Muscle layer of colon (tissue), 2 donors: ENCODE measurements at regions not wholly inside any gene's neighbourhood (a gene's known extent, or its start where the extent isn't known, plus 50 kb on each side); places are given as distances from the start of the nearest gene placed in this dataset.

Source experiments
- H3K27ac ChIP-seq: one replicate; pipeline ENCODE4 v1.7.0; 2013; ENCODE audit warnings: low read depth, mild to moderate bottlenecking, low read length, moderate library complexity
- H3K27me3 ChIP-seq, 2 donors: one replicate each; pipeline ENCODE4 v1.7.0; 2013; ENCODE audit warnings: low read length in 2 of 2, mild to moderate bottlenecking in 2 of 2; ENCODE audit not compliant: insufficient read depth in 2 of 2, control insufficient read depth in 1 of 2
- H3K36me3 ChIP-seq: one replicate; pipeline ENCODE4 v1.7.0; 2013; ENCODE audit warnings: mild to moderate bottlenecking, low read length; ENCODE audit not compliant: insufficient read depth
- H3K4me1 ChIP-seq: one replicate; pipeline ENCODE4 v1.7.0; 2013; ENCODE audit warnings: mild to moderate bottlenecking, low read length; ENCODE audit not compliant: insufficient read depth
- H3K4me3 ChIP-seq, 2 donors: one replicate each; pipeline ENCODE4 v1.7.0; 2013; ENCODE audit warnings: low read length in 2 of 2, low read depth in 1 of 2, mild to moderate bottlenecking in 1 of 2, moderate library complexity in 1 of 2
- H3K9ac ChIP-seq: one replicate; pipeline ENCODE4 v1.7.0; 2013; ENCODE audit warnings: low read length
- H3K9me3 ChIP-seq: one replicate; pipeline ENCODE4 v1.7.0; 2013; ENCODE audit warnings: mild to moderate bottlenecking, low read length
- donor health status: abdominal sarcoma.
- donor health status: Adenocarcinoma of cecum.

GRCh38 chr1:172732427-172732826 is 73.5 kb downstream of the FASLG start:
- H3K27ac ChIP-seq, result no peak overlapping the region
- H3K27me3 ChIP-seq, result no peaks in the 10 kb centered on the region
- H3K4me1 ChIP-seq, result no peaks in the 10 kb centered on the region
- H3K4me3 ChIP-seq, result no peak overlapping the region
- no peaks in the 10 kb centered on the region for H3K9me3 ChIP-seq
- no peak overlapping the region for H3K9ac ChIP-seq
- no peaks in the 10 kb centered on the region for H3K36me3 ChIP-seq

- H3K9ac ChIP-seq, result no peak overlapping the region
- no peaks in the 10 kb centered on the region for H3K36me3 ChIP-seq
- H3K9me3 ChIP-seq, result no peaks in the 10 kb centered on the region
- no peaks in the 10 kb centered on the region for H3K27me3 ChIP-seq
- no peak overlapping the region for H3K27ac ChIP-seq
- no peaks in the 10 kb centered on the region for H3K4me1 ChIP-seq
- H3K4me3 ChIP-seq, result no peak overlapping the region
These were observed 74.9 kb downstream of the FASLG start for GRCh38 chr1:172733815-172734214.

- Histone ChIP-seq H3K36me3 (no peaks in the 10 kb centered on the region), H3K4me3 (no peak overlapping the region), H3K27ac (no peak overlapping the region), H3K9ac (no peak overlapping the region), H3K9me3 (no peaks in the 10 kb centered on the region), H3K27me3 (no peaks in the 10 kb centered on the region), H3K4me1 (no peaks in the 10 kb centered on the region)
These were observed 79.5 kb downstream of the FASLG start for GRCh38 chr1:172738389-172738788.

- Histone ChIP-seq H3K36me3 (no peaks in the 10 kb centered on the region), H3K27ac (no peak overlapping the region), H3K27me3 (no peaks in the 10 kb centered on the region), H3K9ac (no peak overlapping the region), H3K9me3 (no peaks in the 10 kb centered on the region), H3K4me1 (peaks cover 4% of the 10 kb centered on the region), H3K4me3 (no peak overlapping the region)
These were observed 83.9 kb downstream of the FASLG start for GRCh38 chr1:172742599-172743500.

- peaks cover 4% of the 10 kb centered on the region for H3K4me1 ChIP-seq
- H3K27me3 ChIP-seq, result no peaks in the 10 kb centered on the region
- H3K36me3 ChIP-seq, result no peaks in the 10 kb centered on the region
- no peak overlapping the region for H3K27ac ChIP-seq
- H3K9ac ChIP-seq, result no peak overlapping the region
- no peak overlapping the region for H3K4me3 ChIP-seq
- H3K9me3 ChIP-seq, result no peaks in the 10 kb centered on the region
These were observed 86.1 kb downstream of the FASLG start for GRCh38 chr1:172745014-172745413.

GRCh38 chr1:172746091-172746949 is 87.4 kb downstream of the FASLG start:
- H3K27ac ChIP-seq, result peak overlapping the region; percentile 7
- no peaks in the 10 kb centered on the region for H3K27me3 ChIP-seq
- no peak overlapping the region for H3K4me3 ChIP-seq
- H3K9me3 ChIP-seq, result no peaks in the 10 kb centered on the region
- H3K4me1 ChIP-seq, result peaks cover 4% of the 10 kb centered on the region
- no peak overlapping the region for H3K9ac ChIP-seq
- no peaks in the 10 kb centered on the region for H3K36me3 ChIP-seq

GRCh38 chr1:172748201-172748600 is 89.3 kb downstream of the FASLG start:
- Histone ChIP-seq H3K9me3 (no peaks in the 10 kb centered on the region), H3K27ac (no peak overlapping the region), H3K4me1 (peaks cover 4% of the 10 kb centered on the region), H3K9ac (no peak overlapping the region), H3K27me3 (no peaks in the 10 kb centered on the region), H3K4me3 (no peak overlapping the region), H3K36me3 (no peaks in the 10 kb centered on the region)

- Histone ChIP-seq H3K4me3 (no peak overlapping the region), H3K27me3 (no peaks in the 10 kb centered on the region), H3K9me3 (no peaks in the 10 kb centered on the region), H3K9ac (no peak overlapping the region), H3K4me1 (peaks cover 1% of the 10 kb centered on the region), H3K27ac (no peak overlapping the region), H3K36me3 (no peaks in the 10 kb centered on the region)
These were observed 92.8 kb downstream of the FASLG start for GRCh38 chr1:172751683-172752082.

- H3K36me3 ChIP-seq, result no peaks in the 10 kb centered on the region
- no peak overlapping the region for H3K27ac ChIP-seq
- no peaks in the 10 kb centered on the region for H3K27me3 ChIP-seq
- no peaks in the 10 kb centered on the region for H3K4me1 ChIP-seq
- H3K4me3 ChIP-seq, result no peak overlapping the region
- H3K9me3 ChIP-seq, result no peaks in the 10 kb centered on the region
- H3K9ac ChIP-seq, result no peak overlapping the region
These were observed 95.1 kb downstream of the FASLG start for GRCh38 chr1:172753964-172754363.

- Histone ChIP-seq H3K27ac (no peak overlapping the region), H3K9me3 (no peaks in the 10 kb centered on the region), H3K36me3 (no peaks in the 10 kb centered on the region), H3K4me1 (no peaks in the 10 kb centered on the region), H3K9ac (no peak overlapping the region), H3K27me3 (no peaks in the 10 kb centered on the region), H3K4me3 (no peak overlapping the region)
These were observed 95.7 kb downstream of the FASLG start for GRCh38 chr1:172754609-172755008.

- no peak overlapping the region for H3K9ac ChIP-seq
- no peaks in the 10 kb centered on the region for H3K36me3 ChIP-seq
These were observed 96.2 kb downstream of the FASLG start for GRCh38 chr1:172755099-172755498.

More at GRCh38 chr1:172755099-172755498, 96.2 kb downstream of the FASLG start:
- H3K27ac ChIP-seq, result no peak overlapping the region
- H3K4me1 ChIP-seq, result no peaks in the 10 kb centered on the region
- H3K27me3 ChIP-seq, result no peaks in the 10 kb centered on the region
- no peaks in the 10 kb centered on the region for H3K9me3 ChIP-seq
- H3K4me3 ChIP-seq, result no peak overlapping the region
